Transverse colon (tissue), 4 donors: ENCODE measurements at regions not wholly inside any gene's neighbourhood (a gene's known extent, or its start where the extent isn't known, plus 50 kb on each side); places are given as distances from the start of the nearest gene placed in this dataset.

Experiments
- CTCF ChIP-seq, 5 experiments: fragments of 200-600 bp in 3 of 5; fragments of 450-650 bp in 2 of 5; sonication (generic) in 3 of 5; IDR thresholded peaks; 1 replicate in 2 of 5; 2 replicates in 3 of 5; pipeline ENCODE4 v1.5.1; 2016 to 2017; ENCODE audit warnings: antibody characterized with exemption in 5 of 5, inconsistent platforms in 3 of 5, mild to moderate bottlenecking in 2 of 5, moderate library complexity in 1 of 5
- EP300 ChIP-seq: sonication (generic); formaldehyde crosslinking; IDR thresholded peaks from one replicate; pipeline ENCODE4 v1.6.1; 2017; ENCODE audit warnings: antibody characterized with exemption, low read depth
- POLR2A ChIP-seq: fragments of 450-650 bp; IDR thresholded peaks from one replicate; pipeline ENCODE4 v1.6.1; 2016; ENCODE audit warnings: antibody characterized with exemption, mild to moderate bottlenecking, moderate library complexity
- POLR2AphosphoS5 ChIP-seq, 3 donors: sonication (generic); formaldehyde crosslinking; IDR thresholded peaks; one replicate each; pipeline ENCODE4 v1.6.1; 2016; ENCODE audit warnings: antibody characterized with exemption in 3 of 3

DNA sequence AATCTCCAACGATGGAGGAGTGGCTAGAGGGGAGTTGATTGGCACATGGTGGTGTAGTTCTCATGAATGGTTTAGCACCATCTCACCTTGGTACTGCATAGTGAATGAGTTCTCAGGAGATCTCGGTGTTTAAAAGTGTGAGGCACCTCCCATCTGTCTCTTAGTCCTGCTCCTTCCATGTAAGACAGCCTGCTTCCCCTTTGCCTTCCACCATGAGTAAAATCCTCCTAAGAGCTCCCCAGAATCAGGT is 428.8 kb upstream of the MAF start:
- TF ChIP-seq POLR2AphosphoS5 (IDR thresholded peaks at IDR 0.05): no peak
- no peak for TF ChIP-seq CTCF (IDR thresholded peaks at IDR 0.05)
- TF ChIP-seq EP300: no peak
- no peak for TF ChIP-seq POLR2A
